Neural progenitor cell (in vitro differentiated cells): ENCODE measurements at regions not wholly inside any gene's neighbourhood (a gene's known extent, or its start where the extent isn't known, plus 50 kb on each side); places are given as distances from the start of the nearest gene placed in this dataset.
A peak's percentile ranks its signal among the peaks of the same experiment; 100 is the strongest.

Source experiments
- DNase-seq: peaks from one replicate; pipeline ENCODE4 v3.0.0-alpha.2; 2016; ENCODE audit warnings: low spot score
- H2AFZ ChIP-seq: fragments of 200-600 bp; sonication (generic); replicated peaks from 2 replicates; pipeline ENCODE4 v1.6.1; 2016; ENCODE audit warnings: antibody characterized with exemption
- H3F3A ChIP-seq: fragments of 200-600 bp; sonication (generic); 2 replicates; pipeline ENCODE4 v1.6.1; 2016; ENCODE audit warnings: antibody characterized with exemption, low read depth
- H3K27ac ChIP-seq: fragments of 200-600 bp; sonication (generic); 2 replicates; pipeline ENCODE4 v1.5.1; 2016; ENCODE audit warnings: mild to moderate bottlenecking
- H3K27me3 ChIP-seq: fragments of 200-600 bp; sonication (generic); 2 replicates; pipeline ENCODE4 v1.6.1; 2016; ENCODE audit warnings: mild to moderate bottlenecking, moderate library complexity
- H3K36me3 ChIP-seq: fragments of 200-600 bp; sonication (generic); 2 replicates; pipeline ENCODE4 v1.5.1; 2016
- H3K4me1 ChIP-seq: fragments of 200-600 bp; sonication (generic); 2 replicates; pipeline ENCODE4 v1.6.1; 2016; ENCODE audit warnings: mixed run types
- H3K4me2 ChIP-seq: fragments of 200-600 bp; sonication (generic); 2 replicates; pipeline ENCODE4 v1.6.1; 2016
- H3K4me3 ChIP-seq: fragments of 200-600 bp; sonication (generic); 2 replicates; pipeline ENCODE4 v1.5.1; 2016
- H3K79me2 ChIP-seq: fragments of 200-600 bp; sonication (generic); 2 replicates; pipeline ENCODE4 v1.6.1; 2016; ENCODE audit warnings: low read depth
- H3K9ac ChIP-seq: fragments of 200-600 bp; sonication (generic); 2 replicates; pipeline ENCODE4 v1.6.1; 2016
- H3K9me3 ChIP-seq: fragments of 200-600 bp; sonication (generic); 2 replicates; pipeline ENCODE4 v1.5.1; 2016; ENCODE audit warnings: low read depth
- H4K20me1 ChIP-seq: fragments of 200-600 bp; sonication (generic); 2 replicates; pipeline ENCODE4 v1.6.1; 2016; ENCODE audit warnings: low read depth
- H3K27ac Mint-ChIP-seq: 3 replicates; pipeline ENCODE4 v1.8.0; 2021; ENCODE audit warnings: mixed read lengths
- H3K27me3 Mint-ChIP-seq: 2 replicates; pipeline ENCODE4 v1.8.0; 2022; ENCODE audit warnings: low read depth, mild to moderate bottlenecking, inconsistent platforms, moderate library complexity, mixed read lengths; ENCODE audit not compliant: insufficient read depth
- H3K36me3 Mint-ChIP-seq: 3 replicates; pipeline ENCODE4 v1.8.0; 2021; ENCODE audit warnings: mixed read lengths
- H3K4me1 Mint-ChIP-seq: 3 replicates; pipeline ENCODE4 v1.8.0; 2021; ENCODE audit warnings: mixed read lengths
- H3K4me3 Mint-ChIP-seq: 3 replicates; pipeline ENCODE4 v1.8.0; 2021; ENCODE audit warnings: mild to moderate bottlenecking, moderate library complexity, mixed read lengths
- H3K9me3 Mint-ChIP-seq: 3 replicates; pipeline ENCODE4 v1.8.0; 2020; ENCODE audit warnings: mixed read lengths
- EZH2 ChIP-seq: fragments of 200-600 bp; sonication (generic); IDR thresholded peaks from 2 replicates; pipeline ENCODE4 v1.6.1; 2017; ENCODE audit warnings: antibody characterized with exemption, mild to moderate bottlenecking, moderate library complexity
- EZH2phosphoT487 ChIP-seq: fragments of 200-600 bp; sonication (generic); IDR thresholded peaks from 2 replicates; pipeline ENCODE4 v1.6.1; 2017; ENCODE audit warnings: antibody characterized with exemption
- TF ChIP-seq, protein P1 (sequence below): fragments of 200-600 bp; sonication (generic); IDR thresholded peaks from 2 replicates; pipeline ENCODE4 v1.5.1; 2017; ENCODE audit warnings: antibody characterized with exemption, mild to moderate bottlenecking

- no peak for TF ChIP-seq EZH2phosphoT487
- TF ChIP-seq, protein P1, sequence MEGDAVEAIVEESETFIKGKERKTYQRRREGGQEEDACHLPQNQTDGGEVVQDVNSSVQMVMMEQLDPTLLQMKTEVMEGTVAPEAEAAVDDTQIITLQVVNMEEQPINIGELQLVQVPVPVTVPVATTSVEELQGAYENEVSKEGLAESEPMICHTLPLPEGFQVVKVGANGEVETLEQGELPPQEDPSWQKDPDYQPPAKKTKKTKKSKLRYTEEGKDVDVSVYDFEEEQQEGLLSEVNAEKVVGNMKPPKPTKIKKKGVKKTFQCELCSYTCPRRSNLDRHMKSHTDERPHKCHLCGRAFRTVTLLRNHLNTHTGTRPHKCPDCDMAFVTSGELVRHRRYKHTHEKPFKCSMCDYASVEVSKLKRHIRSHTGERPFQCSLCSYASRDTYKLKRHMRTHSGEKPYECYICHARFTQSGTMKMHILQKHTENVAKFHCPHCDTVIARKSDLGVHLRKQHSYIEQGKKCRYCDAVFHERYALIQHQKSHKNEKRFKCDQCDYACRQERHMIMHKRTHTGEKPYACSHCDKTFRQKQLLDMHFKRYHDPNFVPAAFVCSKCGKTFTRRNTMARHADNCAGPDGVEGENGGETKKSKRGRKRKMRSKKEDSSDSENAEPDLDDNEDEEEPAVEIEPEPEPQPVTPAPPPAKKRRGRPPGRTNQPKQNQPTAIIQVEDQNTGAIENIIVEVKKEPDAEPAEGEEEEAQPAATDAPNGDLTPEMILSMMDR: no peak
- no peak for TF ChIP-seq EZH2
- H3K79me2 ChIP-seq: no peaks in the 10 kb centered on the region
- Mint-ChIP-seq H3K9me3 (peaks cover 2% of the 10 kb centered on the region), H3K4me3 (no peak overlapping the region), H3K27ac (no peak overlapping the region), H3K36me3 (no peaks in the 10 kb centered on the region), H3K4me1 (peaks cover 4% of the 10 kb centered on the region), H3K27me3 (peaks cover 8% of the 10 kb centered on the region)
- H3K4me2 ChIP-seq: no peak overlapping the region
- H3K4me3 ChIP-seq: no peak overlapping the region
- no peaks in the 10 kb centered on the region for H4K20me1 ChIP-seq
- H2AFZ ChIP-seq: no peak overlapping the region
- no peaks in the 10 kb centered on the region for H3K27me3 ChIP-seq
- H3K9ac ChIP-seq: no peak overlapping the region
- no peak for DNase-seq
- H3K36me3 ChIP-seq: no peaks in the 10 kb centered on the region
- no peaks in the 10 kb centered on the region for H3F3A ChIP-seq
- H3K9me3 ChIP-seq: no peaks in the 10 kb centered on the region
- no peak overlapping the region for H3K27ac ChIP-seq
- H3K4me1 ChIP-seq: peaks cover 3% of the 10 kb centered on the region
These were observed 95.0 kb upstream of the SLC34A2 start for GRCh38 chr4:25560605-25561004.

- Histone ChIP-seq H3K4me2 (no peak overlapping the region), H4K20me1 (no peaks in the 10 kb centered on the region), H3K4me3 (no peak overlapping the region), H3K9ac (no peak overlapping the region), H3K9me3 (no peaks in the 10 kb centered on the region), H3K36me3 (no peaks in the 10 kb centered on the region), H2AFZ (no peak overlapping the region), H3K27ac (no peak overlapping the region), H3F3A (no peaks in the 10 kb centered on the region), H3K27me3 (no peaks in the 10 kb centered on the region), H3K4me1 (peaks cover 9% of the 10 kb centered on the region), H3K79me2 (no peaks in the 10 kb centered on the region)
- peaks cover 2% of the 10 kb centered on the region for H3K9me3 Mint-ChIP-seq
- H3K36me3 Mint-ChIP-seq: no peaks in the 10 kb centered on the region
- H3K27me3 Mint-ChIP-seq: peaks cover 8% of the 10 kb centered on the region
- no peak overlapping the region for H3K4me3 Mint-ChIP-seq
- H3K27ac Mint-ChIP-seq: no peak overlapping the region
- no peak for TF ChIP-seq EZH2phosphoT487
- TF ChIP-seq, protein P1: no peak
- H3K4me1 Mint-ChIP-seq: peaks cover 11% of the 10 kb centered on the region
- DNase-seq: peak; percentile 40
These were observed 92.5 kb upstream of the SLC34A2 start for GRCh38 chr4:25563071-25563564.

- H3K4me2 ChIP-seq: no peak overlapping the region
- no peak overlapping the region for H2AFZ ChIP-seq
- no peak overlapping the region for H3K4me3 ChIP-seq
- H3K36me3 ChIP-seq: no peaks in the 10 kb centered on the region
- H3F3A ChIP-seq: no peaks in the 10 kb centered on the region
- Mint-ChIP-seq H3K4me1 (peaks cover 13% of the 10 kb centered on the region), H3K27me3 (peaks cover 8% of the 10 kb centered on the region), H3K27ac (no peak overlapping the region), H3K4me3 (no peak overlapping the region), H3K9me3 (no peaks in the 10 kb centered on the region), H3K36me3 (no peaks in the 10 kb centered on the region)
- peaks cover 9% of the 10 kb centered on the region for H3K4me1 ChIP-seq
- TF ChIP-seq EZH2 (no peak), EZH2phosphoT487 (no peak)
- TF ChIP-seq, protein P1: no peak
- H3K9me3 ChIP-seq: no peaks in the 10 kb centered on the region
- no peaks in the 10 kb centered on the region for H3K27me3 ChIP-seq
- no peaks in the 10 kb centered on the region for H3K79me2 ChIP-seq
- H3K9ac ChIP-seq: no peak overlapping the region
- no peak for DNase-seq
- no peak overlapping the region for H3K27ac ChIP-seq
- no peaks in the 10 kb centered on the region for H4K20me1 ChIP-seq
These were observed 90.8 kb upstream of the SLC34A2 start for GRCh38 chr4:25564836-25565235.
